AG09309 (cell line): ENCODE measurements at regions not wholly inside any gene's neighbourhood (a gene's known extent, or its start where the extent isn't known, plus 50 kb on each side); places are given as distances from the start of the nearest gene placed in this dataset.

Source experiments
- DNase-seq: peaks from one replicate; pipeline ENCODE4 v3.0.0-alpha.2; 2010; ENCODE audit warnings: low read depth
- H3K4me3 ChIP-seq: 2 replicates; pipeline ENCODE4 v1.5.1; 2011; ENCODE audit warnings: mild to moderate bottlenecking, low read depth, low read length, moderate library complexity; ENCODE audit not compliant: control insufficient read depth
- TF ChIP-seq, protein P1 (sequence below): IDR thresholded peaks from 2 replicates; pipeline ENCODE4 v1.5.1; 2011; ENCODE audit warnings: mild to moderate bottlenecking, low read depth, low read length, inconsistent platforms; ENCODE audit not compliant: insufficient read depth, control insufficient read depth; ENCODE audit errors: missing control alignments

DNA sequence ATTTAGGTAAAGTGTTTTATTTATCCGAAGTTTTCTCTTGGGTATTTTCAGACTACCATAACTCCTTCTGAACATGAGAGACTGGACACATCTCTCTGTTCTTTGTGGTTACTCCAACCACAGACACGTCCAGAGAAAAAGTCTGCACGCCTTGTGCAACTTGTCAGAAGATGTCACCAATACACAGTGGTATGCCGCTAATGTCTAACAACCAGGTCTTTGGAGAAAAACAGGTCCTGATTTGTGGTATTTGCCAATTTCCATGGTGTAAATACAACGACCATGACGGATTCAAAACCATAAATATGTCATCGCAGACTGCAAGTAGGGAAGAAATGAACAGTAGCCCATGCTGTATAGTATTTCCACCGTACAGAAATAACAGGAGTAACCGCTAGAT lies 620.6 kb upstream of the ID2 start:
- H3K4me3 ChIP-seq, result no peak overlapping the region
- no peak for DNase-seq
- TF ChIP-seq, protein P1, sequence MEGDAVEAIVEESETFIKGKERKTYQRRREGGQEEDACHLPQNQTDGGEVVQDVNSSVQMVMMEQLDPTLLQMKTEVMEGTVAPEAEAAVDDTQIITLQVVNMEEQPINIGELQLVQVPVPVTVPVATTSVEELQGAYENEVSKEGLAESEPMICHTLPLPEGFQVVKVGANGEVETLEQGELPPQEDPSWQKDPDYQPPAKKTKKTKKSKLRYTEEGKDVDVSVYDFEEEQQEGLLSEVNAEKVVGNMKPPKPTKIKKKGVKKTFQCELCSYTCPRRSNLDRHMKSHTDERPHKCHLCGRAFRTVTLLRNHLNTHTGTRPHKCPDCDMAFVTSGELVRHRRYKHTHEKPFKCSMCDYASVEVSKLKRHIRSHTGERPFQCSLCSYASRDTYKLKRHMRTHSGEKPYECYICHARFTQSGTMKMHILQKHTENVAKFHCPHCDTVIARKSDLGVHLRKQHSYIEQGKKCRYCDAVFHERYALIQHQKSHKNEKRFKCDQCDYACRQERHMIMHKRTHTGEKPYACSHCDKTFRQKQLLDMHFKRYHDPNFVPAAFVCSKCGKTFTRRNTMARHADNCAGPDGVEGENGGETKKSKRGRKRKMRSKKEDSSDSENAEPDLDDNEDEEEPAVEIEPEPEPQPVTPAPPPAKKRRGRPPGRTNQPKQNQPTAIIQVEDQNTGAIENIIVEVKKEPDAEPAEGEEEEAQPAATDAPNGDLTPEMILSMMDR, result no peak

DNA sequence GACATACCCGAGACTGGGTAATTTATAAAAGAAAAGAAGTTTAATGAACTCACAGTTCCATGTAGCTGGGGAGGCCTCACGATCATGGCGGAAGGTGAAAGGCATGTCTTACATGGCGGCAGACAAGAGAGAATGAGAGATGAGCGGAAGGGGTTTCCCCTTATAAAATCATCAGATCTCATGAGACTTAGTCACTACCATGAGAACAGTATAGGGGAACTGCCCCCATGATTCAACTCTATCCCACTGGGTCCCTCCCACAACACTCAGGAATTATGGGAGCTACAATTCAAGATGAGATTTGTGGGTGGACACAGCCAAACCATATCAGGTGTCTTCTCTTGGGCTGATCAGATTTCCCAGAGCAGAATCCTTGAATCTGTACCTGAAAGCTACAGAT lies 617.3 kb upstream of the ID2 start:
- H3K4me3 ChIP-seq, result no peak overlapping the region
- TF ChIP-seq, protein P1, result no peak
- no peak for DNase-seq

GRCh38 chr2:8065191-8065590 lies 616.7 kb upstream of the ID2 start:
- no peak for DNase-seq
- no peak overlapping the region for H3K4me3 ChIP-seq
- TF ChIP-seq, protein P1, result no peak

- TF ChIP-seq, protein P1, result no peak
- H3K4me3 ChIP-seq, result no peak overlapping the region
- no peak for DNase-seq
Observed at GRCh38 chr2:8067784-8068336, 614.0 kb upstream of the ID2 start.

GRCh38 chr2:8072907-8073306 lies 608.9 kb upstream of the ID2 start:
- no peak for DNase-seq
- TF ChIP-seq, protein P1, result no peak
- H3K4me3 ChIP-seq, result no peak overlapping the region

DNA sequence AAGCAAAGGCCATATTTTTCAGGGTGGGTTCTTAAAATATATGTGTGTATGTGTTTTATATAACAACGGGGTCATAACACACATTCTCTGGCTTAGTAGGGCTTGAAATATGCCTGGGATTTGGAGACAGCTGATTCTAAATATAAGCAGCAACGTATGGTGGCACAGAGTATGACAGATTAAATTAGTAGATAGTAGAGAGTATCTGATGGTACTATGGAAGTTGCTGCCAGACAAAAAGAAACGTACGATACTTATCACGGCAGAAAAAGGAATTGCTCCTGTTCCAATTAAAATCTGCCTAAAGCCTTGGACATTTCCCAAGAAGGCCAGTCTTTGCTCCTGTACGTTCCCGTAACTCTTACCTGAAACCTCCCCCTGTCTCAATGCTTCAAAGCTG lies 607.9 kb upstream of the ID2 start:
- DNase-seq, result no peak
- TF ChIP-seq, protein P1, result no peak
- no peak overlapping the region for H3K4me3 ChIP-seq
